ENCODE measurements at regions not wholly inside any gene's neighbourhood (a gene's known extent, or its start where the extent isn't known, plus 50 kb on each side); places are given as distances from the start of the nearest gene placed in this dataset.
"Not testable (repeated sequence)": the region's sequence is repeated elsewhere in the genome, so short reads cannot be mapped to it uniquely, and the experiment has no call there.

DNA sequence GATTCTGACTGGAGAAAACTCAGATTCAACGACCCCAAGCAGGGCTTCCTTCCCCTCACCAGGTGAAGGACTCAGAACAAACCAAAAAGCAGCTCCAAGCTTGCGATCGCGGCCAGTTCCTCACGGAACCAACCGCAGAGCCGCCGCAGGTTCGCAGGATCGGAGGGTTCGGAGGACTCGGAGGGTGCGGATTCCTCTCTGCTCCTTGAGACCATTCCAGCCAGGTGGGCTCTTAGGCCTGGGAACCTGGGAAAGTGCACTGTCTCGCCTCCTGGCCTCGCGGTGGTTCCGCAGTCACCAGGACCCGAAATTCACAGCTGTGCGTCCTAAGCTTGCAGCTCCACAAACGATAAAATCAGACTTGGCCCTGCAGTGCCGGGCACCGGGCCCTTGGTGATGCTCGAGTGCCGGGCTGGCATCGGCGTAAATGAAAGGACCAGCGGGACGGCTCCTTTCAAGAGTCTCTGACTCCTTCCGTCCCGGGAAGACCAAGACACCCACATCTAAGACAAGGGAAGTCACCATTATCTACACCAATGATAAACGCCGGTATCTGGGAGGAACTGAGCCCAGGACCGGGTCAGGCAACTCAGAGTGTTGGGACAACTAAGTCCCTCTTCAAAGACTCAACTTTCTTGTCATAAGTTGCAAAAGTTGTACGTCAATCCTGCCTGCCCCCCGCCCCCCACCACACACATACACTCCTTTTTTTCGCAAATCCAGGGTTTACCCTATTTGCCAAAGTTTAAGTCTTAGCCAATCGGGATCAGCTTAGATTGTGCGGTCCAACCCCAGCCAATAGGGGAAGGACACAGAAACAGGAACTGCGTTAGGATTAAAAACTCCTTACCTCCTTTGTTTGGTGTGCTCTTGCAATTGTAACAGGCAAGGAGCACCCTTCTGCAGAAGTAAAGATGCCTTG lies 69.8 kb upstream of the PRSS16 start:
- intact Hi-C loops (cut with micrococcal nuclease), result loop anchor here (1.0 to 5.0 kb wide), 7 partner anchors 11 to 715 kb away; partner anchors contain the start of gene ZNF184

DNA sequence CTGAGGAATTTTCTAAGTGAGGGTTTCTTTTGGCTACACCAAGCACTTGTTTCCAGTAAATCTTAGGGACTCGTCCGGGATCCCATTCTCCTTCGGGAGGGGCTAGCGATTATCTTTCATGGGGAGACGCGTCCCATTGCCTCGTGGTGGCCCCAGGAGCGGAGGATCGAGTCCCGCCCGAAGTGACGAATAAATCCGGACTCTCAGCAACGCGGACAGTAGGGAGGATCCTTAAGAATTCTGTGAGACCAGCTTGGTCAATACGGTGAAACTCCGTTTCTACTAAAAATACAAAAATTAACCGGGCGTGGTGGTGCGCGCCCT lies 69.1 kb upstream of the PRSS16 start:
- intact Hi-C loops (cut with micrococcal nuclease), result loop anchor here (5.0 kb wide), 4 partner anchors 294 to 714 kb away; partner anchors contain the start of gene ZNF184

DNA sequence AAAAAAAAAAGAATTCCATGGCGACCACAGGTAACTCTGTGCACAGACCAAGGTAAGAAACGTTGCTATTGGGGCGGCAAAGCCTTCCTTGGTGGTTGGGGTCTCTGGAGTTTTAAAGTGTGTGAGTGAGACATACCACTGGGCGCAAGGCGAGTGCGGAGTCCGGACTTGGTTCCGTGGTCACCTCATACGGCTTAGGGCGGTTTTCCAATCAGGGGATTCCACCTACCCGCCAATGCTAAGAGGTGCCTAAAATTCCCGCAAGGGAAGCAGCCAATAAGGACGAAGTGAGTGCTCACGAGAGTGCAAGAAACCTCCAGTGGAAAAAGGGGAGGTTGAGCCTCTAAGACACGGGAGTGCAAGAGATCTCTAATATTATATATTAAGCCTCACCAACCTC lies 68.6 kb upstream of the PRSS16 start:
- intact Hi-C loops (cut with micrococcal nuclease), result loop anchor here (5.0 kb wide), 4 partner anchors 293 to 713 kb away; partner anchors contain the start of gene ZNF184

DNA sequence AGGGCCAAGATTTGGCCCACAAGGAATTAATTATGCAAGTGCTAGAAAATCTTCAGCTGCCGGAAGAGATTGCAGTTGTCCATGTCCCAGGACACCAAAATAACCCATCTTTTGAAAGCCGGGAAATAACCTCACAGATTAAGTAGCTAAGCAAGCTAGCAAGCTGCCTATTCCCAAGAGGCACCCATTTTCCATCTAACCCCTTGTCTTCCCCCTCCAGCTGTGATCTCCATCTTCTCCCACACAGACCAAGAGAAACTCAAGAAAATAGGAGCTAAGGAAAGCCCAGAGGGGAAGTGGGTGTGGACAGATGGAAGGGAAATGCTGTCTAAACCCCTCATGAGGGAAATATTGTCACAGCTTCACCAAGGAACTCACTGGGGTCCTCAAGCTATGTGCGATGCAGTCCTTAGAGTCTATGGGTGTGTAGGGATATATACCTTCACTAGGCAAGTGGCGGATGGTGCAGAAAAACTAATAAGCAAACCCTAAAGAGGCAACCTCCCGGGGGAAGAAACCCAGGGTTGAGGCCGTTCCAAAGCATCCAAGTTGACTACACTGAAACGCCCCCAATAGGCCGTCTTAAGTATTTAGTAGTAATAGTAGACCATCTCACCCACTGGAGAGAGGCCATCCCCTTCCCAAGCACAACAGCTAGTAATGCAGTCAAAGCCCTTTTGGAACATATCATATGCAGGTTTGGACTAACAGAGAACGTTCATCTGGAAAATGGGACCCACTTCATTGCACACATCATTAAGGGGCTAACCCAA lies 64.3 kb upstream of the PRSS16 start:
- intact Hi-C loops (cut with micrococcal nuclease), result no loop called here

DNA sequence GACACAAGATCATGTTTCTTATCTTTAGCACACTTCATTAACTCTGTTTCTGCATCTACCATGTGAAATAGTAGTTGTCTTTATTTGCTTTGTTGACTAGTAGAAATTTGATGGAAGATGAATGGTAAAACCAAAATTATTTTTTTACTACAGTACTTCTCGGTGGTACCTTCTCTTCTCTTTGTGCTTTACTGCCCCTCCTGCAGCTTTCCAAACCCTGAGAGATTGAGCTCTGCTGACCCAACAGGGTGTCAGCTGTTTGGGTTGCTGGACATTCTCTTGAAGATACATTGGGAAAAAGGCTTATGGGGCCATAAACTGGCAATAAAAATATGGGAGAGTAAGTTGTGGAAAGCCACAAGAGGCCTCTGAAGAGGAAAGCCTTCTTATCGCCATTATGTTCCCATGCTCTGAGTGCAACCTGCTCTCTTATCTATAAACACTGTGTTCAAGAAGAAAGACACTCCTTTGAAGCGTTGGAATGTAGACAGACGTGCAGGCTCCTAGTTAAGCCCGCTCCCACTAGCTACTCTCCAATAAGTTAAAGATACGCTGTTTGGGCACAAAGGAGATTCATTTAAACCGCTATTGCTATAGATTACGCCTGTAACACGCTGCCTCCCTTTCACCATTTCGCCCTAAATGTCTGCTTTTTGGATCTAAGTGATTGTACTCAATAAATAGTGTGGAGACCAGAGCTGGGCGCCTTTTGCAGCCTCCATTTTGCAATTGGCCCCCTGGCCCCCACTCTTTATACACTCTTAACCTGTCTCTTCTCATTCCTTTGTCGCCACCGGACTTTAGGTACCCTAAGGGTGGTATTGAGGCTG lies 60.1 kb upstream of the PRSS16 start:
- intact Hi-C loops (cut with micrococcal nuclease), result loop anchor here (1.0 to 5.0 kb wide), 10 partner anchors 10 to 565 kb away; partner anchors contain the start of gene POM121L2

DNA sequence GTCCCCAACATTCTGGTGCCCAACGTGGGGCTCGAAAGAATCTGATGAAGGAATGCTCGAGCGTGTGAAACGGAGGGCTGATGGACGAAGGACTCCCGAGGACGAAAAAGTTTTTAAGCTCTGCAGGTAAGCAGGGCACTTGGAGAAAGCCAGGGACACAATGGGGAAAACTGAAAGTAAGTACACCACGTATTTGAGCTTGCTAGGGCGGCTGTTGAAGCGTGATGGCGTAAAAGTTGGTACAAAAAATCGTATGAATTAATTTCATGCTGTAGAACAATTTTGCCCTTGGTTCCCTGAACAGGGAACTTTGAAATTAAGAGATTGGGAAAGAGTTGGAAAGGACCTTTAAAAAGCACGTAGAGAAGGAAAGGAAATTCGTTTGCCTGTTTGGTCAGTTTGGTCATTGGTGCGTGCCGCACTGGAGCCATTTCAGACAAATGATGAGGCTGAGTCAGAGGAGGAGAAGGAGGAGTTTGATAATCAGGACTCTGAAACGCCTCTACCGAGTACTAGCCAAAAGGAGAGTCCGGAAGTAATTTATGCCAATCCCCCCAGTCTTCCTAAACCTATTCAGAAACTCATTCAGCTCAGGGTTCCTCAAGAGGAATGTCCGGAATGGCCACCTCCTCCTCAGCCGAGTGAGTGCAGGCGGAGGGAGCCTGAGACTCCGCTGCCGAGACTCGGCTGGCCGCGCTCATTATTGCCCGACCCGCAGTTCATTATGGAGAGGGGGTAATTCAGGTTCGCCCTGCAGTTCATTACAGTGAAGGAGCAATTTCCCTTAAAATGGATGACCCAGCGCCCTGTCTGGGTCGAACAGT lies 59.2 kb upstream of the PRSS16 start:
- intact Hi-C loops (cut with micrococcal nuclease), result loop anchor here (1.0 to 5.0 kb wide), 10 partner anchors 11 to 564 kb away; partner anchors contain the start of gene POM121L2

DNA sequence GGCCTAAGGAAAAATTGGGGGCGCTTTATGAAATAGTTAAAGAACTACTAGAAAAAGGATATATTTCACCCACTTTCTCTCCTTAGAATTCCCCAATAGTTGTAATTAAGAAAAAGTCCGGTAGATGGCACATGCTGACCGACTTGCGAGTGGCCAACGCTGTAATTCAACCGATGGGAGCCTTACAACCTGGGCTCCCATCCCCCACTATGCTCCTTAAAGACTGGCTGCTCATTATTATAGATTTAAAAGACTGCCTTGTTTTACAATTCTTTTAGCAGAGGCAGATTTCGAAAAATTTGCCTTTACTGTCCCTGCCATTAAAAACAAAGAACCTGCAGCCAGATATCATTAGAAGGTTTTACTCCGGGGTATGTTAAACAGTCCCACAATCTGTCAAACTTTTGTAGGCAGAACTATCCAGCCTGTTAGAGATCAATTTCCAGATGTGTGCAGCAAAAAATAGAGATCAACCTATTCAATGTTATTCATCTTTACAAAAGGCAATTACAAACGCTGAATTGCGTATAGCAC lies 58.5 kb upstream of the PRSS16 start:
- intact Hi-C loops (cut with micrococcal nuclease), result loop anchor here (1.0 to 5.0 kb wide), 10 partner anchors 12 to 563 kb away; partner anchors contain the start of gene POM121L2

DNA sequence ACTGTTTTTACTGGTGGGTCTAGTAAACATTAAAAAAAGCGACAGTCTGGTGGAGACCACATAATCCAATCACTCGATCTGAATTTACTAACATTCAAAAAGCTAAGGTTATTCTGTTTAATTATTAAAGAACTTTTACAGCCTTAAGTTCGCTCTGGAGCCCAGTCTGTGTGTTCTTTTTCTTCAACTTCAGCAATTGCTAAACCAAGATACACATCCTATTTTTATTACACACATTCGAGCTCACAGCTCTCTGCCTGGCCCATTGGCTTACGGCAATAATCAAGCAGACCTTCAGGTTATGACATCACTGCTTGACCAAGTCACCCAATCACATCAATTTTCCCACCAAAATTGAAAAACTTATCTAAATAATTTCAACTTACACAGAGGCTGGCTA lies 57.4 kb upstream of the PRSS16 start:
- intact Hi-C loops (cut with micrococcal nuclease), result no loop called here

DNA sequence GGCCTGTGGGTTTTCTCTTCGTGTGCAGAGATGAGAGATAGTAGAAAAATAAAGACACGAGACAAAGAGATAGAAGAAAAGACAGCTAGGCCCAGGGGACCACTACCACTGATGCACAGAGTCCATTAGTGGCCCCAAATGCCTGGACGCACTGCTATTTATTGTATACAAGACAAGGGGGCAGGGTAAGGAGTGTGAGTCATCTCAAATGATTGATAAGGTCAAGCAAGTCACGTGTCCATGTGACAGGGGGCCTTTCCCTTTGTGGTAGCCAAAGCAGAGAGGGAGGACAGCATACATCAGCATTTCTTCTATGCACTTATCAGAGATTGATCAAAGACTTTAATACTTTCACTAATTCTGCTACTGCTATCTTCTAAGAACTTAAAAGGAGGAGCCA lies 53.0 kb upstream of the PRSS16 start:
- intact Hi-C loops (cut with micrococcal nuclease), result not testable (repeated sequence)

DNA sequence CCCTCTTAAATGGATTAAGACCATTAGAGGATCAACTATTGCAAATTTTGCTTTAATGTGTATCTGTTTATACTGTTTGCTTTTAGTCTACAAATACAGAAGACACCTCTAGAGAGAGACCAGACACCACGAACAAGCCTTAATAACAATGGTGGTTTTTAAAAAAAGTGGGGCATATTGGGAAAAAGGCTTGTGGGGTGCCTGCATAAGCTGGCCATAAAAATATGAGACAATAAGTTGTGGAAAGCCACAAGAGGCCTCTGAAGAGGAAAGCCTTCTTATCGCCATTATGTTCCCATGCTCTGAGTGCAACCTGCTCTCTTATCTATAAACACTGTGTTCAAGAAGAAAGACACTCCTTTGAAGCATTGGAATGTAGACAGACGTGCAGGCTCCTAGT lies 52.0 kb upstream of the PRSS16 start:
- intact Hi-C loops (cut with micrococcal nuclease), result not testable (repeated sequence)

Measured in T-helper 2 cell treated with Interferon-gamma antibody and Interleukin-4, amounts not matched to agents 100 ng/mL and 5 ng/mL, for 36 hours (primary cell).